Fibroblast of villous mesenchyme (primary cell): ENCODE measurements at regions not wholly inside any gene's neighbourhood (a gene's known extent, or its start where the extent isn't known, plus 50 kb on each side); places are given as distances from the start of the nearest gene placed in this dataset.

ENCODE experiments used
- DNase-seq: peaks from one replicate; pipeline ENCODE4 v3.0.0-alpha.2; 2010; ENCODE audit warnings: low read depth
- H3K4me3 ChIP-seq: 2 replicates; pipeline ENCODE4 v1.5.1; 2011; ENCODE audit warnings: low read depth, mild to moderate bottlenecking, low read length
- TF ChIP-seq, protein P1 (sequence below): IDR thresholded peaks from 2 replicates; pipeline ENCODE4 v1.5.1; 2012; ENCODE audit warnings: low read depth, mild to moderate bottlenecking, low read length; ENCODE audit not compliant: insufficient read depth

DNA sequence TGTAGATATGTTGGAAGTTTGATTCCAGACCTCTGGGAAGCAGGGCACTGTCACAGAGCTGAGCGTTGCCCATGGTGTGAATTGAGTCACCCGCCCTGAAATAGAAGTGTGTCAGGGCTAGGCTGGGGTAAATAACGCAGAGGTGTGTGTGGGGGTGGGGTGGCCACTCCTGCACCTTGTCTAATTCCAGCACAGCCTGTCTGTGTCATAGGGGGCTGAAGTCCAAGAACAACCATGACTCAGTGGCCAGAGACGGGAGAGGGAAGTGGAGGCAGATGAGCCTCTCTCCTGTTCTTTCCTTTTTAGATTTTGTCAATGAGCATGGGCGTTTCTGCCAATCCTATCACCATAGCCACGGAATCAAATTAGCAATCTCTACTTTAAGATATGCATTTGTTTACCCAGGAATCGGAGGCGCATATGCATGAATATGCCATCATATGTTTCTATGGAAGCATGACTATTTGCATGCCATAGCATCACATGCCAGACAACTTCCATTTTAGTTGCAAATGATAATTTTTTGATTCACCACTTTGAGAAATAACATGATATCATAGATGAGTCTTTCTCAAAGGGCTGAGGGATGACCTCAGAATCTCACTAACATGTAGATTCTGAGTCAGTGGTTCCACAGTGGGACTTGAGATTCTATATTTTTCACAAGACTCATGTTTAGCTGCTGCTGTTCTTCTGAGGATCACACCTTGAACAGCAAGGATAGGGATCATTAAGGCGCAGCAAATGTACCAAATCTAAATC is 852.9 kb downstream of the DCDC2C start:
- TF ChIP-seq, protein P1, sequence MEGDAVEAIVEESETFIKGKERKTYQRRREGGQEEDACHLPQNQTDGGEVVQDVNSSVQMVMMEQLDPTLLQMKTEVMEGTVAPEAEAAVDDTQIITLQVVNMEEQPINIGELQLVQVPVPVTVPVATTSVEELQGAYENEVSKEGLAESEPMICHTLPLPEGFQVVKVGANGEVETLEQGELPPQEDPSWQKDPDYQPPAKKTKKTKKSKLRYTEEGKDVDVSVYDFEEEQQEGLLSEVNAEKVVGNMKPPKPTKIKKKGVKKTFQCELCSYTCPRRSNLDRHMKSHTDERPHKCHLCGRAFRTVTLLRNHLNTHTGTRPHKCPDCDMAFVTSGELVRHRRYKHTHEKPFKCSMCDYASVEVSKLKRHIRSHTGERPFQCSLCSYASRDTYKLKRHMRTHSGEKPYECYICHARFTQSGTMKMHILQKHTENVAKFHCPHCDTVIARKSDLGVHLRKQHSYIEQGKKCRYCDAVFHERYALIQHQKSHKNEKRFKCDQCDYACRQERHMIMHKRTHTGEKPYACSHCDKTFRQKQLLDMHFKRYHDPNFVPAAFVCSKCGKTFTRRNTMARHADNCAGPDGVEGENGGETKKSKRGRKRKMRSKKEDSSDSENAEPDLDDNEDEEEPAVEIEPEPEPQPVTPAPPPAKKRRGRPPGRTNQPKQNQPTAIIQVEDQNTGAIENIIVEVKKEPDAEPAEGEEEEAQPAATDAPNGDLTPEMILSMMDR, result no peak
- no peak for DNase-seq
- H3K4me3 ChIP-seq, result no peak overlapping the region

GRCh38 chr2:4561196-4561595 is 857.8 kb downstream of the DCDC2C start:
- TF ChIP-seq, protein P1, result no peak
- no peak overlapping the region for H3K4me3 ChIP-seq

DNA sequence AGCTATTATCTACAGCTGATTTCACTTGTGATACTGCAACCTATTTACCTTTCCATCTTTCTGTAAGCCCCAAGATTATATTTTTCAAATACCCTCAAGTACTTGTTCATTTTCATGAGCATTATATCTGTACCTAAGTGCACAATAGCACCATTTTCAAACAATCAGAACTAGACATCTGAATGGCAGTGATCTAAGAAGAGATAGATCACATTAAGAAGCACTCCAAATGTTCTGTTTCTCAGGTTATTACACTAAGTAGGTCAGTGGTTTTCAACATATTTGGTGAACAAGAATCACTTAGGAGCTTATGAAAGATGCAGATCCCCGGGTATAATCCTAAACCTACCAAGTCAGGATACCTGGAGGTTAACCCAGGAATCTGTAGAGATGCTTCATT is 872.7 kb downstream of the DCDC2C start:
- TF ChIP-seq, protein P1, result no peak
- no peak for DNase-seq
- H3K4me3 ChIP-seq, result no peak overlapping the region

More at GRCh38 chr2:4561196-4561595, 857.8 kb downstream of the DCDC2C start:
- no peak for DNase-seq

GRCh38 chr2:4579977-4580376 is 876.6 kb downstream of the DCDC2C start:
- no peak for DNase-seq
- no peak overlapping the region for H3K4me3 ChIP-seq
- TF ChIP-seq, protein P1, result no peak

DNA sequence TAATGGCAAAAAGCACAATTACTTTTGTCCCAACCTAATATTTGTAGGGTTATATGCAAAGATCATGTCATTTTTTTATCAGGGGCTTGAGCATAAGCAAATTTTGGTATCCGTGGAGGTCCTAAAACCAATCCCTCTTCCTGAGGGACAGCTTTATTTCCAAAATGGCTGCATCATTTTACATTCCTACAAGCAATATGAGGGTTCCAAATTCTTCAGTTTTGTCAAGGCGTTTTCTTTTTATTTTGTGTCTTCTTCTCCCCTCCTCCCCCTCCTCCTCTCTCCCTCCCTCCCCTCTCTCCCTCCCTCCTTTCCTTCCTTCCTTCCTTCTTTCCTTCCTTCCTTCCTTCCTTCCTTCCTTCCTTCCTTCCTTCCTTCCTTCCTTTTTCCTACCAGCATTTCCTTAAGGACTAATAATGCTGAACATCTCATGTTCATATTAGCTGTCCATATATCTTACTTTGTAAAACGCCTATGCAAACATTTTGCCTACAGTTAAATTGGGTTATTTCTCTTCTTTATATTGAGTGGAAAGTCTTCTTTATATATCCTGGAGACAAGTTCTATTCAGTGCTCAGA is 881.8 kb downstream of the DCDC2C start:
- DNase-seq, result no peak
- H3K4me3 ChIP-seq, result no peak overlapping the region
- TF ChIP-seq, protein P1, result no peak

GRCh38 chr2:4588606-4589005 is 885.2 kb downstream of the DCDC2C start:
- DNase-seq, result no peak
- TF ChIP-seq, protein P1, result no peak
- H3K4me3 ChIP-seq, result no peak overlapping the region
